Hepatocyte (in vitro differentiated cells): ENCODE measurements at regions not wholly inside any gene's neighbourhood (a gene's known extent, or its start where the extent isn't known, plus 50 kb on each side); places are given as distances from the start of the nearest gene placed in this dataset.

Source experiments
- EZH2phosphoT487 ChIP-seq: fragments of 200-600 bp; sonication (generic); IDR thresholded peaks from one replicate; pipeline ENCODE4 v1.6.1; 2018; ENCODE audit warnings: antibody characterized with exemption, mild to moderate bottlenecking, low read depth, moderate library complexity; ENCODE audit not compliant: unreplicated experiment, severe bottlenecking
- TF ChIP-seq, protein P1 (sequence below): fragments of 200-600 bp; sonication (generic); IDR thresholded peaks from 2 replicates; pipeline ENCODE4 v1.5.1; 2016; ENCODE audit warnings: antibody characterized with exemption, mild to moderate bottlenecking; ENCODE audit not compliant: poor library complexity

DNA sequence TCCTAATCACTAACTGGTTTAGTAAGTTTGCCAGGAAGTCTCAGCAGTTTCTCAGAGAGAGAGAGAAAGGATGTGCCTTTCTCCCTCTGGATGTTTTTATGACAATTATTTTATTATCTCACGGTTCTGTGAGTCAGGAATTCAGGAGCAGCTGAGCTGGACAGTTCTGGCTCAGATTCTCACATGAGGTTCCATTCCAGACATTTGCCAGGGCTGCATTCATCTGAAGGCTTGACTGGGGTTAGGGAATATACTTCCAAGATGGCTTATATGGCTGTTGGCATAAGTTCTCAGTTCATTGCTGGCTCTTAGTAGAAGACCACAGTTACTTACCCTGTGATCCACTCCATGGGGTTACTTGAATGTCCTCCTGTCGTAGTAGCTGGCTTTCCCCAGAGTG lies 101.2 kb upstream of the ATF7IP start:
- no peak for TF ChIP-seq EZH2phosphoT487
- TF ChIP-seq, protein P1, sequence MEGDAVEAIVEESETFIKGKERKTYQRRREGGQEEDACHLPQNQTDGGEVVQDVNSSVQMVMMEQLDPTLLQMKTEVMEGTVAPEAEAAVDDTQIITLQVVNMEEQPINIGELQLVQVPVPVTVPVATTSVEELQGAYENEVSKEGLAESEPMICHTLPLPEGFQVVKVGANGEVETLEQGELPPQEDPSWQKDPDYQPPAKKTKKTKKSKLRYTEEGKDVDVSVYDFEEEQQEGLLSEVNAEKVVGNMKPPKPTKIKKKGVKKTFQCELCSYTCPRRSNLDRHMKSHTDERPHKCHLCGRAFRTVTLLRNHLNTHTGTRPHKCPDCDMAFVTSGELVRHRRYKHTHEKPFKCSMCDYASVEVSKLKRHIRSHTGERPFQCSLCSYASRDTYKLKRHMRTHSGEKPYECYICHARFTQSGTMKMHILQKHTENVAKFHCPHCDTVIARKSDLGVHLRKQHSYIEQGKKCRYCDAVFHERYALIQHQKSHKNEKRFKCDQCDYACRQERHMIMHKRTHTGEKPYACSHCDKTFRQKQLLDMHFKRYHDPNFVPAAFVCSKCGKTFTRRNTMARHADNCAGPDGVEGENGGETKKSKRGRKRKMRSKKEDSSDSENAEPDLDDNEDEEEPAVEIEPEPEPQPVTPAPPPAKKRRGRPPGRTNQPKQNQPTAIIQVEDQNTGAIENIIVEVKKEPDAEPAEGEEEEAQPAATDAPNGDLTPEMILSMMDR = no peak
